T-helper 22 cell (primary cell): ENCODE measurements at regions not wholly inside any gene's neighbourhood (a gene's known extent, or its start where the extent isn't known, plus 50 kb on each side); places are given as distances from the start of the nearest gene placed in this dataset.
"Not testable (repeated sequence)": the region's sequence is repeated elsewhere in the genome, so short reads cannot be mapped to it uniquely, and the experiment has no call there.

Experiments
- DNase-seq: peaks from one replicate; pipeline ENCODE4 v3.0.0-alpha.2; 2020; ENCODE audit warnings: low read depth

DNA sequence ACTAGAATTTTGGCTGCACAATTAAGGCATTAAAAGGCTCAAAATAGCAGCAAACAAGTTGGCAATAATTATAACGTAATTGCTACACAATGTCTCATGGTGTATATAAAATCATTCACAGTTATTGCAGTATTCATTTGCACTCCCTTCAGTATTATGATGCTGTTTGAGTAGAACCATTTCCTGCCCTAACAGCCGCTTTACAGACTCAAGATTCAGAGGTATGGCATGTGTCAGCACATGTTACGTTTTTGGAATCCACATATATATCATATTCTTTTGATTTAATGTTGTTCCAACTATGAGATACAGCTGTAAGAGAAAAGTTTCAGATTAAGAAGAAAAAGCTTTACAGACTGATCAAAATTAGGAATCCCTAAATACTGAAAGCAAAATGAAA is 56.3 kb upstream of the NCKAP5 start:
- no peak for DNase-seq

DNA sequence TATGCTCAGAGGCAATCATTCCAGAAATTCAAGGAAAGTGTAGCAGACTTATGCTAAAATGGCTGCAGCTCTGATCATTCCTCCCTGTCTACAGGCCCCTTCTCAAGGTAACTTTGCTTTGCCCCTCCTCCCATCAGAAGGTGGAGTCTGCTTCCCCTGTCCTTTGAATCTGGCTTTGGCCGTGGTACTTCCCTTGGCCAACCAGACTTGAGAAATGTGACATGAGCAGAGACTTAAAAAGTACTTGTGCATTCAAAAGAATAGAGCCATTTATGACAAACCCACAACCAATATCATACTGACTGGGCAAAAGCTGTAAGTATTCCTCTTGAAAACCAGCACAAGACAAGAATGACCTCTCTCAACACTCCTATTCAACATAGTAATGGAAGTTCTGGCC is 59.5 kb upstream of the NCKAP5 start:
- no peak for DNase-seq

DNA sequence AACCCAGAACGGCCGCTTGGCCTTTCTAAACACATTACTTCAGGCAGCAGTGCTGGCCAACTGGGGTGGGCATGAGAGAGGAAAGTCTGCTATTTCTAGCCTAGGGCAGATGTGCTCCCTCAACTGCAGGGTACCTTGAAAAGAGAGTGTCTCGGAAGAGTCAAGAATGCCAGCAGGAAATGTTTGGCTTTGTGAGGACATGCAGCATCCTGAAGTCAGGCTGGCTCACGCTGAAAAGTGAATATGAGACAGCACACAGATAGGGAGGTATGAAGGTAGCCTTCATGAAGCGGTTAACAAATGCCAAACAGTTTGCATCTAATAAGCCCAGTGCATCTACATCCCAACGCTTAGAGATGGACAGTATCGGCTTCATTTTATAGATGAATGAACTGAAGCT is 65.0 kb upstream of the NCKAP5 start:
- DNase-seq: no peak

DNA sequence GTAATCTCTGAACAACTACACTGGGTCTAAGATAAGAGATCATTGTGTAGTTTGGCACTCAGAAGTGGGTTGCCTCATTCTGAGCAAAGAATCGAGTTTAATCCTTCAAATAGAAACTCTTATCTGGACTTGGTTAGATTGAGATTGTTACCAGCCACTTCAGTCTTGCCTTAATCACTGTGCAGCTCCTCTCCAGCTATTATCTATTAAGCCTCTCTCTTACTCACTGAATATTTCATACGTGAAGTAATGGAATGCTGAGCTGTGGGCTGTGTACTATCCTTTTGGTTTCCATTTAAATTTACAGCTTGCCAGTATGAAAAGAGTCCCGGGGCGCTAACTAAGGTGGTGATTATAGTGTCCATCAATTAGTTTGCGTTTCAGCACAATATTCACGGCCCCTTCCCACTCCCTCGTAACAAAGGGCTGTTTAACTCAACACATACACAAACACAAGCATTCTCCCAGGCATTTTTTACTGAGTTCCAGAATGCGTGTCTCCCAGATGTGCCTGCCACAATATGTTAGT is 65.7 kb upstream of the NCKAP5 start:
- DNase-seq: no peak

DNA sequence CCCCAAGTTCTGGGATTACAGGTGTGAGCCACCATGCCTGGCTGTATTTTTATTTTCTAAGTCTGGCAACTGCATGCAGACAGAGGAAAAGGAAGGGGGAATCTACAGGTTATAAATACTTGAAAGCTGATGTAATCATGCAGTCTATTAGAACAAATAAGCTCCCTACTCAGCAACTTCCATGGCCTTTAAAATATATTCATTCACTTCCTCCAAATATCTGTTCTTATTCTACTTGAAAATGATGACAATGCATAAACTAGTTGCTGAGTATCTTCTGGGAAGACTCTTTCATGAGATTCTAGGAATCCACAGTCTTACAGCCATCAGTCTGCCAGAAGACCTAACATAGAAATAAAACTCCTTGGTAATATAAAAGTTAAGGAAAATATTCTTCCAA is 66.9 kb upstream of the NCKAP5 start:
- DNase-seq: no peak

DNA sequence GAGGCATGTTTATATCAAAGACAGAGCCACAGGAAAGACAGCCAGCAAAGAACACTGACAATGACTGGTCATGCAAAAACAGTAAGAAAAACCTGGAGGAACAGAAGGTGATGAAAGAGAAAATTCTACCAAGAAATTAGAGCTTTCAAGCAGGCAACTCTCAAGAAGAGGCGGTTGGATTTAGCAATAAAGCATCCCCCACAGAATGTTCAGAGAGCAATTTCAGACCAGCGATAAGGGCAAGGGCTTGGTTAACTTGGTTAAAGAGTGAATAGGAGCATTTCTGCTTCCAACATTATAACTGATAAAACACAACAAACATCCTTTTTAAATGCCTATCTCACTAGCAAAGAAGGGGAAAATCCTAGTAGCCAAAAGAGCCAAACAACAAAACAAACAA is 68.0 kb upstream of the NCKAP5 start:
- DNase-seq: no peak

DNA sequence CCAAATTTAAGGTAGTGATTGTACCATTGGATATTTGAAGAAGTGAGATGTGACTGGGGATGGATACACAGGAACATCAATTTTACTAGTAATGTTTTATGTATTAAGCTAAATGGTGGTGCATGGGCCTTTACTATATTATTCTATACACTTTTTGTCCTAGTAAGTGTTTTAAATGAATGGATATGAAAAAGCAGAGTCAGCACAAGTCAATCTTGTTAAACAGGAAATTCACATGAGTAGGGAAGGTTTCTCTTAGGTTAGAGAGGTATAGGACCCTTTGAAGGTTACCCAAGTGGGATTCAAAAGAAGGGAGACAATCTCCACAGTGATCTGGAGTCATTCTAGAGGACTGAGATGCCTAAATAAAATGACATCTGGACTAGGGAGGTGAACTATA is 71.8 kb upstream of the NCKAP5 start:
- no peak for DNase-seq

DNA sequence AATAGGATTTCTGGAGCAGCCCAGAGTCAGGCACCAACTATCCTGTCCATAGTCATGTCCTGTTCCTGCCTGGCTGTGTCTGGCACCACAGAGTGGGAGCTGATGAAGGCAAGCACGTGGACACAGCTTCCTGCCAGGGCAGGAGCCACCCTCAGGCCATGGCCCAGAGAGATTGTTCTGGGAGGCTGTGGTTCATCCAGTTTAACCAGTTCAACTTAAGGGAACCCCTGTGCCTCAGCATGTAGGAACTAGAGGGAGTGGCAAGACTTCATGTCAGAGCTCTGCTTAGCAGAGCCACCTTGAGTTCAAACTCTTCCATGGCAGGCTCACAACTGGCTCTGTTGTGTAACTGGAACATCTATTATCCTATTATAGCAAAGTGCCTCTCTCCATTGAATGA is 73.2 kb upstream of the NCKAP5 start:
- no peak for DNase-seq

DNA sequence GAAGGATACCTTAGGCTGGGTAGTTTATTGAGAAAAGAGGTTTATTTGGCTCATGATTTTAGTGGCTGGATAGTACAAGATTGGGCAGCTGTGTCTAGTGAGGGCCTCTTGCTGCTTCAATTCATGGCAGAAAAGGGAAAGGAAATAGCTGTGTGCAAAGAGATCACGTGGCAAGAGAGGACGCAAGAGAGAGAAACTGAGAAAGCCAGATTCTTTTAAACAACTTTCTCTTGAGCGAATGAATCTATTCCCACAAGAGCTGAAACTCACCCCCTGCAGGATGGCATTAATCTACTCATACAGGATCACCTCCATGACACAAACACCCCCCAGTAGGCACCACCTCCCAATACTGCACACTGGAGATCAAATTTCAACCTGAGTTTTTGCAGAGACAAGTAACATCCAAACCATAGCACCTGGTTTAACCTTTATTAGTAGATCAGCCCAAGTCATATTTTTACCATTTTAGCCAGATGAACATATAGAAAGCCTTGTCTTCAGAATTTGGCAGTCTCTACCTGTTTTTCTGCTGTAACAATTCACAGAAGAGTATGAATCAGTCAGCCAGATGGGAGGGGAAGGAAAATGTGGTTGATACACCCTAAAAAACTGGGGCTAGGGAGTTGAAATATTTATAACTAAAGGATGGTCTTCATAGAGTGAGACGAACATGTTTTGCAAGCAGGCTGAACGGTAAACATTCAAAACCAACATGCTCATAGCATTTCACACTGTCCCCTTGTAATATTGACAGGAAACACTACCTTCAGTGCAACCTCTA is 73.9 kb upstream of the NCKAP5 start:
- DNase-seq: no peak

DNA sequence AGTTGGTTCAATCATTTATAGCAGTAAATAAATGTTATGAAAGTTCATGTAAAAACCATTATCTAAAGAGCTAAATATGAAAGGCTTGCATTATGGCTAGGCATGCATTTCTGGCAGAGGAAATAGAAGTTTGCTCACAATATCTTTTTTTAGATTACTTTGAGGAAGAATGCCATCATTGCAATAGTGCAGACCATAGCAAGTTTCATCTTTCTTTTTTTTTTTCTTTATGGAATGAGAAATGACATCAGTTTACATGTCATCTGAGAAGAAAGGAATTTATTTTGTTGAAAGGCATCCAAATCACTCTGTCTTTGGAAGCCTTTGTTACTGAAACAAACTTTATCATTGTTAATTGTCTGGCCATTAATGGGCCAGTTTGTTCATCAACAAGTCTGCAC is 74.5 kb upstream of the NCKAP5 start:
- DNase-seq: no peak

DNA sequence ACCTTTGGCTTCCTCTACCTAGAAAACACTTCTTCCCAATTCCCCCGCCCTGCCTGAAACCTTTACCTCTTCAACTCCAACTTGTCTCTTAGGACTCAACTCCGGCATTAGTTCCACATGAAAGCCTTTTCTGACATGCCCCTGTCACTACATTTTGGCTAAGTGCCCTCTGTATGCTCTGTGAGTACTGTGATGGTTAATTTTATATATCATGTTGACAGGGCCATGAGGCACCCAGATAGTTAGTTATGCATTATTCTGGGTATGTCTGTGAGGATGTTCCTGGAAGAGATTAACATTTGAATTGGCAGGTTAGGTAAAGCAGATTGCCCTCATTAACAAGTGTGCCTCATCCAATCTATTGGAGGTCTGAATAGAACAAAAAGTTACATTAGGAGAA is 75.6 kb upstream of the NCKAP5 start:
- no peak for DNase-seq

DNA sequence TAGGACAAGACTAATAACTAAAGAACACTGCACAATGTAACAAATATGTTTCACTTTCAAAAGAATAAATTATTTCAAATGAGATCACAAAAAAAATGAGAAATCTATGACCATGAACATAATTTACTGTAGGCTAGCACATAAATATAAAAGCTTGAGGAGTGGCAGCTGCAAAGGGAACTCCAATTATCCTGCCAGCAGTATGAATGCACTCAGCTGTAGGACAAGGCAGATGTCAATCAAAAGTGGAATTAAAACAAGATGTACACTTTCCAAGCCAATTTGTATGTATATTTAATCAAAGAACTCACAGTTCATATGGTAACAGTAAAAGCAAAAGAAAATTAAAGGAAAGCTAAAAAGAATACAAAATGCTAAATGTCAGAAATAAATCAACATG is 76.6 kb upstream of the NCKAP5 start:
- DNase-seq: no peak

DNA sequence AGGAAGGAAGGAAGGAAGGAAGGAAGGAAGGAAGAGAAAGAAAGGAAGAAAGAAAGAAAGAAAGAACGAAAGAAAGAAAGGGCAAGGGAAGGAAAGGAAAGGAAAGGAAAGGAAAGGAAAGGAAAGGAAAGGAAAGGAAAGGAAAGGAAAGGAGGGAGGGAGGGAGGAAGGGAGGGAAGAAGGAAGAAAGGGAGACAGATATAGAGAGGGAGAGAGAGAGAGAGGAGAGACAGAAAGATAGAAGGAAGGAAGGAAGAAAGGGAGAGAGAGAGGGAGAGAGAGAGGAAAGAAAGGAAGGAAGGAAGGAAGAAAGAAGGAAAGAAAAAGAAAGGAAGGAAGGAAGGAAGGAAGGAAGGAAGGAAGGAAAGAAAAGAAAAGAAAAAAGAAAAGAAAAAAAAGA is 79.1 kb upstream of the NCKAP5 start:
- not testable (repeated sequence) for DNase-seq

DNA sequence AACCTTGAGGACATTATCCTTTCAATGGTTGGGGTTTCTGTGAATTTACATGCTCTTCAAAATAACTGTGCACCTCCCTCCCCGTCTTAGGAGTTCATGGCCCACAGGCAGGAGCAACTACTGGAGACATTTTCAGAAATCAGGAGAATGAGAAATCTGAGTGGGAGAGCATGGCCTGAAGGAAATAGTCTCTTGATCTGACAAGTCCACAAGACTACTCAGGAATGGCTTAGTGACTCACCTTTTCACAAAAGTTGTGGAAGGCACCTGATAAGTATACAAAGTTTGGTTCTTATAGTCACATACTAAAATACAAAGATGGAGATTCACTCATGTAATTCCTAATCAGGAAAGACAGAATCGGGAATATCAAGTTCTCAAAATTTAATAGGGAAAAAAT is 83.6 kb upstream of the NCKAP5 start:
- no peak for DNase-seq

DNA sequence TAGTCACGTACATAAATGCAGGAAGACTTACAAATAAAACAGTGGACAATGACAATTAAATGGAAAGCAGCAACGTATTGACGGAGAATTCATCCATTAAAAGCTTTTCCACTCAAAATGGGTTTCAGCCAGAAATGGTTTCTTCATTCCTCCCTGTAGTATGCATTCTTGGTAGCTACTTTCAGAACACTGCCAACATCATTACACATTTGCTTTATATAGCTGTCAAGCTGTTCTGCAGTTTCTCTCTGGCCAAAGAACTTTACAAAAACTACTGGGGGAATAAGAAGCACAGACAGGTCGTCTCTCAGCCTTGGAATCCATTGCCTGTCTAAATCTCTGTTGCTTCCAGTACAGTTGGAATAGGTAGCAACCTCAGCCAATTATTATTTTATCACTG is 84.1 kb upstream of the NCKAP5 start:
- no peak for DNase-seq

DNA sequence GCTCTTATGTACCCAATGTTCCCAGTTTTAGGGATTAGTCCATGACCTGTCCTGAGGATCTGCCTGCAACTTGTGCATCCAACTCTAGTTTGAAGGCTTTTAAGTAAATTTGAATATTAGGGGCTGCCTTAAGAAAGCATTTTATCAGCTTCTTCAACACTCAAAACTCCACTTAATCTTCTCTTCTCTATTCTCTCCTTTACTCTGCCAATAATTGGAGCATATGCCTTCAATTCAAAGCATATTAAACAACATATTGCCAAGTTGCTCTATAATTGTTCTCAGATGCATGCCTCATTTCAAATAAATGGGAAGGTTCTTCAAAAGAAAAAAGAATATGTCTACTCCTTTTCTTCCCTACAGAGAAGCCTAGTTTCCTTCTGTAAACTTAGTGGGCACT is 84.8 kb upstream of the NCKAP5 start:
- no peak for DNase-seq

DNA sequence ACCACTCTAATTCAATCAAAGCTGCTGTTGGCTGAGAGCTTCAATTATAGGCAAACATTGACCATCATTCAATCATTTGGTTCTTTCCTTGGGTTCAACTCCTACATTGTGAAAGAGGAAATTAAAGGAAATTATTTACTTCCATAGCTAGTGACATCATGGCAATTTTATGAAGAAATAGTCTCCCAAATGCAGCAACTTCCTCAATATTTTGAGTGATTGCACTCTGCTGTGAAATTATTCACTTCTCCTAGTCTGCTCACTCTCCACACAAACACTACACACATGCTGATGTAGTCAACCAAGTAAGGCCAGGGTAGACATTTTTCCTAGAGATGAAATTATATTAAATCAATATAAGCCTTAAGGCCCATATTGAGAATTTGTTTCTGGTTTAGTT is 86.7 kb upstream of the NCKAP5 start:
- DNase-seq: no peak

DNA sequence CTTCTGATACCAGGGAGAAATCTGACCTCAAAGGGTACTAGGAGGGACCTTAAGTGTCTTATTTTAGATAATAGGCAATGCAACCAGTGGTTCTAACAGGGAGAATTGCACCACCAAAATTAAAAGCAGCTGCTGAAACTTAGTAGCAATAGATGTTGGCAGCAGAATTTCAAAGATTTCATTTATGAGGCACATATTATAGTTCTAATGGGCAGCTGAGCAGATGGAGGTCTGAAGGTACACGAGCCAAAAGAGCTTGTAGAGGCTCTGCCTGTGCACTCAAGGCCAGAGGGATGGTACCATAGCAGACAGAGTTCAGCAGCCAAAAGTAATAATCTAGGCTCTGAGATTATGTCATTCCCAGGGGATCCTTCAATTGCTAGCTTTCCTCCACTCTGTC is 87.3 kb upstream of the NCKAP5 start:
- no peak for DNase-seq

DNA sequence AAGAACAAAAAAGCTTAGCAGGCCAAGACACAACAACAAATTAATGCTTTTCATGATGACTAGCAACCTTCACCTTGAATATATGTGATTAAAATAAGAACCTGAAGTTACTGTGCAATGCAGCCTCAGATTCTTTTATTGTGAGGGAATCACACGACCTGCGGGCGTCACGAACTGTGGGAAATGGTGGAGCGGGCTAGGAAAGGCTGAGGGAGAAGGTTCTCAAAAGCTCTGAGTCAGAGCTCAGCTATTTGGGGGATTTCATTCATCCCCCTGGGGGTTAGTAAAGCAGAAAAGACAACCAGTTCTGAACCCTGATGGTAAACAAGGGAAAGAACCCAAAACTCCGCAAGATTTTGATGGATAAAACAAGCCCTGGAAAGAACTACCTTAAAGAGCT is 89.3 kb upstream of the NCKAP5 start:
- DNase-seq: no peak

DNA sequence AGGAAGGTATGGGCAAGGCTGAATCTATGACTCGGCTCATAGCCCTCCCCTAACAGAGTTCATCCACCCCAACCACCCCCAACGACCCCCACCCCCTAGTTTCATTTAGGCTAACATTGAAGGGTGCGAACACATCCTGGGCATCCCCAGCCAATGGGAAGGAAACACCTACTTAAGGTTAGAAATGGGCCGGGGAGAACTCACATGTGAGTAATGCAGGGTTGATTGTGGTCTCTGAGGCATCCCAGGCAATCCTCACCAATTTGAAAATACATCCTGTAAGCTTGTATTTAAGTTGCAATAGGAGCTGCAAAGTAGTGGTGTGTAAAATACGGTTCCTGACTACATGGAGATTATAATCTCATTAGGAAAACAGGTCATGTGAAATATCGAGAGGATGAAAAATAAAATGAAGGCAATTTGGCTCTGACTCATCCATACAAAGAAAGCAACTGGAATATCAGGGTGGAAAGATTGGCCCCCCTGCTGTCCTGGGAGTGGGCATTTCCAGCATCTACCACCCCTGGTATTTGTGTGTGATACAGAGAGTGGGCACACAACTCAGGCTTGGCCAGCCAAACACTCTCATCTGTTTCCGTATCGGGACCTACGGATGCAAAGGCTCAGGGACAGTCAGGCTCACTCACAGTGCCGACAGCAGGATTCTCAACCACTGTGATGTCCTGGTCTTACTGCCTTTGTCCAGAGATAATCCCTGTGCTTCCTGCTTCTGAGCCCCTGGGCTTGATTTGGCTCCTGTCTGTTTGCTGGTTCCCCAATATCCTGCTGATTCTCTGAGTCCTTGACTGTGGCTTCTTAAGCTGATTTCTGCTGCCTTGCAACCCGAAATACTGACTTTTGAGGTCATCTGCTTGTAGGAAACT is 90.0 kb upstream of the NCKAP5 start:
- no peak for DNase-seq

DNA sequence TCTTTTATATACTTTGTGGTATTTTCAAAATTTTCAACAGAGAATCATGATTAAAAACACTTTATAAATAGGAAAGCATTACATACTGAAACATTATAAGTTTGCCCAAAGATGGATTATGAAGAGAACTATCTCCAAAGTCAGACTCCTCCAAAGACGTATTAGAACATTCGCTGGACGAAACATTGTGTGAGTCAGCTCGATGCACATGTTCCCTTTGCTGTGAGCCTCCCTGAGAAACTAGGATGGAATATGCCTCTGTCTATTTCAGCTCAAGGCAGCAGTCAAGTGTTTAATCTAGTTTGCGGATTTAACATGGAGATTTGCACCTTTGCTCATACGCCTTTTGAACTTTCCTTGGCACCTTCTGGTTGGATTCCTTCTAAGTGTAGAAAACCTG is 92.2 kb upstream of the NCKAP5 start:
- DNase-seq: no peak

DNA sequence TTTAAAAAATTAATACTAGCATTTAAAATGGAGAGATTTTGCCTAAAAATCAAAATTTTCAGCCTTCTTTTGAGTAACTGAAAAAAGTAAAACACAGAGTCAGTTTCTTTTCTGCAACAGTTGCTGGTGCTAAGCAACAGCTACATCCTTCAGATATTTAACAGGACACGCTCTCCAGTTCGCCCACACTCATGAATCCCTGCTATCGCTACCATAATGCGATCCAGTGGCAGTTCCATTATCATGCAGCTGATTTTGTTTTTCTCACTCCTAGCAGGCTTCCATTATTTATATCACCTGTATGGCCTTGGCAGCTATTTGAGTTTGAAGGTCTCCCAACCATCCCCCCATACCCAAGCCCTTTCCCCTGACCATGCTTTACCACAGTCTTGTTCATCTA is 93.1 kb upstream of the NCKAP5 start:
- DNase-seq: no peak

DNA sequence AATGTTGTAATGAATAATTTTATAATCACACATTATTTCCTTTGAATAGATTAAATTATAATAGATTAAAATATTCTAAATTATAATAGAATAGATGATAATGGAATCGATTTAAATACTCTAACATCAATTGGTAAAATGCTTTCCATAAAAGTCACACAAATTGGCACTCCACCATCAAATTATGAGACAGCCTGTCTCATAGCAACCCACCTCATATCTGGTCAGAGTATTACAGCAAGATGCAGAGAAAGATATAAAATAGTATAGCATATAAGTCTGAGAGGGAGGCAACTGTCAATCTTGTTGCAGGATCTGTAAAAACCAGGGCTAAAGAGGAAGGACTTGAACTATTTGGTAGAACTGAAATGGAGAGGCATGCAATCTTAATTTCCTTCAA is 98.4 kb upstream of the NCKAP5 start:
- DNase-seq: no peak
